Aorta (tissue), 5 donors: ENCODE measurements at regions not wholly inside any gene's neighbourhood (a gene's known extent, or its start where the extent isn't known, plus 50 kb on each side); places are given as distances from the start of the nearest gene placed in this dataset.

Experiments
- ATAC-seq: fragments of 200-7000 bp; cut with Tn5 transposase; one replicate; pipeline ENCODE4 v1.9.1; 2022; ENCODE audit warnings: moderate library complexity; ENCODE audit not compliant: low FRiP score
- DNase-seq, 2 donors: peaks; one replicate each; pipeline ENCODE4 v3.0.0-alpha.2; 2020
- H3K27ac ChIP-seq, 2 donors: one replicate each; pipeline ENCODE4 v1.5.1; 2013; ENCODE audit warnings: low read length in 2 of 2, mild to moderate bottlenecking in 2 of 2, moderate library complexity in 2 of 2, control low read depth in 1 of 2, inconsistent platforms in 1 of 2, low read depth in 1 of 2
- H3K27me3 ChIP-seq, 2 donors: one replicate each; pipeline ENCODE4 v1.6.1; 2013; ENCODE audit warnings: control low read depth in 1 of 2, low read length in 1 of 2, mild to moderate bottlenecking in 1 of 2, moderate library complexity in 1 of 2; ENCODE audit not compliant: insufficient read depth in 2 of 2, control insufficient read depth in 1 of 2
- H3K36me3 ChIP-seq, 2 donors: one replicate each; pipeline ENCODE4 v1.6.1; 2013; ENCODE audit warnings: control low read depth in 1 of 2, low read length in 1 of 2, mild to moderate bottlenecking in 1 of 2; ENCODE audit not compliant: insufficient read depth in 2 of 2, control insufficient read depth in 1 of 2
- H3K4me1 ChIP-seq, 2 donors: one replicate each; pipeline ENCODE4 v1.6.1; 2013; ENCODE audit warnings: low read length in 2 of 2, control low read depth in 1 of 2, mild to moderate bottlenecking in 1 of 2, moderate library complexity in 1 of 2; ENCODE audit not compliant: insufficient read depth in 2 of 2, control insufficient read depth in 1 of 2
- H3K4me3 ChIP-seq, 2 donors: one replicate each; pipeline ENCODE4 v1.5.1; 2013; ENCODE audit warnings: low read length in 2 of 2, control low read depth in 1 of 2, mild to moderate bottlenecking in 1 of 2
- H3K9me3 ChIP-seq: one replicate; pipeline ENCODE4 v1.6.1; 2013; ENCODE audit warnings: mild to moderate bottlenecking, low read length; ENCODE audit not compliant: control insufficient read depth
- WGBS, 2 donors: extraction: QIAGEN DNeasy Blood & Tissue Kit; methylation state at CpG; one replicate each; pipeline ENCODE4 v1.1.7; 2013; 5-methylcytosine and 5-hydroxymethylcytosine counted together
- intact Hi-C, 2 donors: fragments of 100-400 bp; cut with DNase I; formaldehyde crosslinking; loops; one replicate each; pipeline versions ENCODE4 v1.14.2 to v1.15.0; 2022
- donor health status: healthy with polysubstance abuse.
- donor health status: Bipolar disorder and iron deficiency.
- donor health status: DM: no; HTN: no; CAD: no.
- donor health status: DM: no; HTN: no; CAD: no.
- donor health status: DM: yes; HTN: yes; CAD: no.

GRCh38 chr16:6616746-6617145, 715.9 kb upstream of the RBFOX1 start:
- DNase-seq (no peak), ATAC-seq (no peak)
- Histone ChIP-seq H3K27ac (no peak overlapping the region), H3K36me3 (no peaks in the 10 kb centered on the region), H3K9me3 (peaks cover 1% of the 10 kb centered on the region), H3K4me1 (no peaks in the 10 kb centered on the region), H3K4me3 (no peak overlapping the region), H3K27me3 (no peaks in the 10 kb centered on the region)
- WGBS, 2 donors: 77 to 79% methylated on average over 6 of the region's 6 CpGs
- intact Hi-C loops: no loop called here

- no peak overlapping the region for H3K4me3 ChIP-seq
- no peak for ATAC-seq
- H3K9me3 ChIP-seq: peaks cover 1% of the 10 kb centered on the region
- H3K36me3 ChIP-seq: no peaks in the 10 kb centered on the region
- intact Hi-C loops: no loop called here
- DNase-seq: no peak
- no peaks in the 10 kb centered on the region for H3K27me3 ChIP-seq
- no peaks in the 10 kb centered on the region for H3K4me1 ChIP-seq
- no peak overlapping the region for H3K27ac ChIP-seq
- WGBS, 2 donors: 73% methylated on average over 12 of the region's 12 CpGs
Measured at GRCh38 chr16:6615636-6616035, 717.0 kb upstream of the RBFOX1 start.

DNA sequence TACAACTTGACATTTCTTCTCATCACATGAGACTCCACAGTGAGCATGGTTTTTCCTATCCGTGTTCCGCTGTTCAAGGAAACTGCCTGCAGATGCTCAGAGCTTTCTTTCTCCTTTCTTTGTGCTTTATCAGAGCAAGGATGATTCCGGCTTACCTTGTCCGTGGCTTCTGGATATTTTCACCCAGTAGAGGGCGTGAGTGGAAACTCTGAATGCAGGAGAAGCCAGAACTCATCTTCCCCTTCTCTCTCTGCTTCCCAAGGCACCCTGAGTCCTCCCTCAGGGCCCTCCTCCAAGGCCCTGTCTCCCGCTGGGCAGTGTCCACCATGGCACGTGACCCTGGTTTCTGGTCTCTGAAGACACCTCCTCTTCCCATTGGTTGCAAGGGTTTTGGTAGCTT, 721.1 kb upstream of the RBFOX1 start:
- no peaks in the 10 kb centered on the region for H3K27me3 ChIP-seq
- no peaks in the 10 kb centered on the region for H3K36me3 ChIP-seq
- ATAC-seq: no peak
- peaks cover 3% of the 10 kb centered on the region for H3K9me3 ChIP-seq
- H3K27ac ChIP-seq: no peak overlapping the region
- H3K4me1 ChIP-seq: no peaks in the 10 kb centered on the region
- no peak overlapping the region for H3K4me3 ChIP-seq
- DNase-seq: no peak
- intact Hi-C loops: no loop called here
- 56 to 57% methylated on average over 7 of the region's 7 CpGs for WGBS, 2 donors

DNA sequence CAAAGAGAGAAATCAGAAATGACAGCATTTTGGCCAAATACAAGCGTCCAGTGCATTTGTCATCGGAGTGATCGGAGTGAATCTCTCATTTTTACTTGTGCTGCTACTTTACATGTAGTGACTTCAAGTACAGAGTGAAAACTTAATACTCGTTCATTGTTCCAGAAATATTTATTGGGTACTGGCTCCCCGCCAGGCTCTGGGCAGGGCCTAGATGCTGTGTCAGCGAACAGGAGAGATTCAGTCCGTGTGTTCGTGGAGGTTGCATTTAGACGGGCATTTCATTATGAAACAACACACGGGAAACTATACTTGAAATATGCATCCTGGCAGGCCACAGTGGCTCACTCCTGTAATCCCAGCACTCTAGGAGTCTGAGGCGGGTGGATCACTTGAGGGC, 727.2 kb upstream of the RBFOX1 start:
- ATAC-seq: no peak
- H3K36me3 ChIP-seq: no peaks in the 10 kb centered on the region
- no peaks in the 10 kb centered on the region for H3K4me1 ChIP-seq
- intact Hi-C loops: no loop called here
- no peak overlapping the region for H3K4me3 ChIP-seq
- 54 to 57% methylated on average over 11 of the region's 11 CpGs for WGBS, 2 donors
- no peak overlapping the region for H3K27ac ChIP-seq
- no peaks in the 10 kb centered on the region for H3K27me3 ChIP-seq
- H3K9me3 ChIP-seq: peaks cover 1% of the 10 kb centered on the region
- no peak for DNase-seq

GRCh38 chr16:6603780-6604325, 728.8 kb upstream of the RBFOX1 start:
- no peaks in the 10 kb centered on the region for H3K27me3 ChIP-seq
- H3K27ac ChIP-seq: no peak overlapping the region
- ATAC-seq (no peak), DNase-seq (no peak)
- peaks cover 1% of the 10 kb centered on the region for H3K9me3 ChIP-seq
- 57 to 58% methylated on average over 4 of the region's 4 CpGs for WGBS, 2 donors
- H3K36me3 ChIP-seq: no peaks in the 10 kb centered on the region
- intact Hi-C loops: no loop called here
- no peak overlapping the region for H3K4me3 ChIP-seq
- no peaks in the 10 kb centered on the region for H3K4me1 ChIP-seq

DNA sequence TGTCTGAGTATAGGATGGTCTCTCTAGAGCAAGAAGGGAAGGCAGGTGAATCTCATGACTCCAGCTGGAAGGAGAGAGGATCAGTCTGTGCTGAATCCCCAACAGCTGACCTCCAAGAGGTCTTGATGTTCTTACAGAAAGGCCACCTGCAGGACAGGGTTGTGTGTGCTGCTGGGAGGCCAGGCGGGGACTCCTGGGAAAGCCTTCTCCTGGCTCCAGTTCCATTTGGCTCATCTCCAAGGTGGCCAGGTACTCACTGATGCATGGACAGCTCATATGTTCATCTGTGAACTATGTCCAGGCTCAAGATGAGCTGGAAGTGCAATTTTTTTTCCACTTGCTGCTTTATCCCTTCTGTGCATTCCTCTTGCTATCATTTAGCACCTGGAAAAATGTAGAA, 730.2 kb upstream of the RBFOX1 start:
- H3K9me3 ChIP-seq: no peaks in the 10 kb centered on the region
- intact Hi-C loops: no loop called here
- no peaks in the 10 kb centered on the region for H3K27me3 ChIP-seq
- no peak overlapping the region for H3K27ac ChIP-seq
- H3K4me1 ChIP-seq: no peaks in the 10 kb centered on the region
- 76 to 82% methylated on average over 1 of the region's 1 CpG for WGBS, 2 donors
- DNase-seq (no peak), ATAC-seq (no peak)
- no peaks in the 10 kb centered on the region for H3K36me3 ChIP-seq
- no peak overlapping the region for H3K4me3 ChIP-seq

DNA sequence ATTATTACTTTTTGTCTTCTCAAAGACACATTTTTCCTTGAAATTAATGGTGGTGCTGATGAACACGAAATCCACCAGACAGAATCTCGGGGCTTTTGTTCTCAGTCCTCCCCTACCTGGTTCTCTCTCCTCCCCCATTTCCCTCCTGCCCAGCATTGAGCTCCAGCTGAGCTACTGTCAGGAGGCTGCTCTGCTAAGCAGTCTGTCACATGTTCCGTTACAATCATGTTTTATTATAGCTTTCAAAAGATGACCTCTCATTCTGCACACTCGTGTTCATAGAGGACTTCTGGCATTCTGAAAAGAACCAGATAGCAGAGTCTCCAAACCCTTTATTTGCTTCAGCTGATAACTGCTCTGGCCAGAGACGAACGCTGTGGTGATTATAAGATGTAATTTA, 732.5 kb upstream of the RBFOX1 start:
- ATAC-seq (no peak), DNase-seq (no peak)
- intact Hi-C loops: no loop called here
- H3K27ac ChIP-seq: no peak overlapping the region
- H3K4me1 ChIP-seq: no peaks in the 10 kb centered on the region
- H3K27me3 ChIP-seq: no peaks in the 10 kb centered on the region
- no peaks in the 10 kb centered on the region for H3K36me3 ChIP-seq
- no peak overlapping the region for H3K4me3 ChIP-seq
- WGBS, 2 donors: 36 to 44% methylated on average over 6 of the region's 6 CpGs
- no peaks in the 10 kb centered on the region for H3K9me3 ChIP-seq

DNA sequence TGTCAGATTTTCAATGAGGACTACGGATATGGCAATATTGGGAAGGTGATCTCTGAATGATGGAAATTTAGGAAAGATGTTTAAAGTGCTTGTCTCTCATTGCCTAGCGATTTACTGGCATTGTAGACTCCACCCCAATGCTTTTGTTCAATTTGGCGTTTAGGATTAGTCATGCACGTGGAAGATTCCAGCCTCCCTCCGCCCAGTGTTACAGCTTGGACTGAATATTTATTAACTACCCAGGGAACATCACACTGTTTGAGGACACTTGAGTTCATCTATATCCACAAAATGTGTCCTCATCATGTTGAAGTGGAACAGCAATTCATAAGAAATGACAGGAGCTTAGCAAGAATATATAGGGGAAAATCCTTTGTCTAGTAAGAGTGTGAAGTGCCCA, 738.8 kb upstream of the RBFOX1 start:
- no peaks in the 10 kb centered on the region for H3K4me1 ChIP-seq
- no peak for DNase-seq
- H3K27me3 ChIP-seq: no peaks in the 10 kb centered on the region
- intact Hi-C loops: no loop called here
- H3K36me3 ChIP-seq: no peaks in the 10 kb centered on the region
- 78 to 80% methylated on average over 5 of the region's 5 CpGs for WGBS, 2 donors
- H3K27ac ChIP-seq: no peak overlapping the region
- no peak for ATAC-seq
- H3K9me3 ChIP-seq: no peaks in the 10 kb centered on the region
- H3K4me3 ChIP-seq: no peak overlapping the region

DNA sequence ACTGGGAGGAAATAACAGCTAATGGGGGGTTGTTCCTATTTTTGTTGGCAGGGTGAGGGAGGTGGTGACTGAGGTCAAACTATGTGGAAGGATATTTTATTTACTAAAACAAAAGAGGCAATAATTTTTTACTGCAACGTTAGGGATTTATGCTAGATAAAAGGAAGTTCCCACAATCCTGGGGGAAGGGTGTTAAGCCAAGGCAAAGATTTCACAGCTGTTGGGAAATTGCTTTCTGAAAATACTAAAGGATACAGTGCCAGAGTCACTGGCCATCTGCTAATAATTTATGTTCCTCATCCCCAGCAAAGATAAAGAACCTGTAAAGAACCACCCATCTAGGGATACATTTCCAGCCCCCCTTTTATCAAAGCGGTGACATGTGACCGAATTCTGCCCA, 756.0 kb upstream of the RBFOX1 start:
- ATAC-seq (no peak), DNase-seq (no peak)
- 53 to 60% methylated on average over 3 of the region's 3 CpGs for WGBS, 2 donors
- no peaks in the 10 kb centered on the region for H3K36me3 ChIP-seq
- H3K4me1 ChIP-seq: no peaks in the 10 kb centered on the region
- H3K9me3 ChIP-seq: no peaks in the 10 kb centered on the region
- H3K4me3 ChIP-seq: no peak overlapping the region
- H3K27me3 ChIP-seq: no peaks in the 10 kb centered on the region
- H3K27ac ChIP-seq: no peak overlapping the region
- intact Hi-C loops: no loop called here
